HUES64 (cell line): ENCODE measurements at regions not wholly inside any gene's neighbourhood (a gene's known extent, or its start where the extent isn't known, plus 50 kb on each side); places are given as distances from the start of the nearest gene placed in this dataset.

Experiments
- H3K27ac ChIP-seq: 2 replicates; pipeline ENCODE4 v1.7.0; 2013; ENCODE audit warnings: low read depth, low read length, inconsistent platforms
- H3K27me3 ChIP-seq: 2 replicates; pipeline ENCODE4 v1.6.1; 2013; ENCODE audit warnings: mild to moderate bottlenecking, low read length; ENCODE audit not compliant: insufficient read depth
- H3K36me3 ChIP-seq: 2 replicates; pipeline ENCODE4 v1.6.1; 2013; ENCODE audit warnings: mild to moderate bottlenecking, low read length; ENCODE audit not compliant: insufficient read depth
- H3K4me1 ChIP-seq: 2 replicates; pipeline ENCODE4 v1.6.1; 2013; ENCODE audit warnings: mild to moderate bottlenecking, low read length, moderate library complexity; ENCODE audit not compliant: insufficient read depth
- H3K4me3 ChIP-seq: 2 replicates; pipeline ENCODE4 v1.5.1; 2013; ENCODE audit warnings: mild to moderate bottlenecking, low read length, moderate library complexity
- H3K9ac ChIP-seq: 2 replicates; pipeline ENCODE4 v1.6.1; 2013; ENCODE audit warnings: mild to moderate bottlenecking, low read depth, low read length
- H3K9me3 ChIP-seq: 2 replicates; pipeline ENCODE4 v1.6.1; 2013; ENCODE audit warnings: low read depth, low read length; ENCODE audit not compliant: insufficient read depth
- WGBS: fragments of 150-250, 120-280 bp; methylation state at CpG from one replicate; pipeline ENCODE4 v1.1.7; 2013; ENCODE audit warnings: missing lambda C conversion rate; 5-methylcytosine and 5-hydroxymethylcytosine counted together

- H3K27ac ChIP-seq: no peak overlapping the region
- no peak overlapping the region for H3K9ac ChIP-seq
- H3K36me3 ChIP-seq: no peaks in the 10 kb centered on the region
- no peaks in the 10 kb centered on the region for H3K27me3 ChIP-seq
- 0 out of 2 replicates have a peak, but pooled peaks cover 10% of the 10 kb centered on the region for H3K4me1 ChIP-seq
- H3K9me3 ChIP-seq: no peaks in the 10 kb centered on the region
- WGBS: 89% methylated on average over 2 of the region's 2 CpGs
- H3K4me3 ChIP-seq: no peak overlapping the region
Observed at GRCh38 chr2:183490914-183491313, 366.7 kb downstream of the NUP35 start.

- Histone ChIP-seq H3K9ac (no peak overlapping the region), H3K4me3 (no peak overlapping the region), H3K4me1 (0 out of 2 replicates have a peak, but pooled peaks cover 9% of the 10 kb centered on the region), H3K9me3 (no peaks in the 10 kb centered on the region), H3K27ac (no peak overlapping the region), H3K36me3 (no peaks in the 10 kb centered on the region), H3K27me3 (no peaks in the 10 kb centered on the region)
- WGBS: 93% methylated on average over 5 of the region's 5 CpGs
Observed at GRCh38 chr2:183493040-183493439, 368.8 kb downstream of the NUP35 start.

- H3K36me3 ChIP-seq: no peaks in the 10 kb centered on the region
- H3K9ac ChIP-seq: no peak overlapping the region
- no peak overlapping the region for H3K27ac ChIP-seq
- H3K9me3 ChIP-seq: no peaks in the 10 kb centered on the region
- H3K27me3 ChIP-seq: no peaks in the 10 kb centered on the region
- H3K4me1 ChIP-seq: 0 out of 2 replicates have a peak, but pooled peaks cover 9% of the 10 kb centered on the region
- no CpG with 5 or more reads among the region's 2 CpGs for WGBS
- H3K4me3 ChIP-seq: no peak overlapping the region
Observed at GRCh38 chr2:183495079-183495478, 370.8 kb downstream of the NUP35 start.

- Histone ChIP-seq H3K27me3 (no peaks in the 10 kb centered on the region), H3K4me3 (no peak overlapping the region), H3K36me3 (no peaks in the 10 kb centered on the region), H3K9me3 (no peaks in the 10 kb centered on the region; the same call in 1 of the 2 replicates), H3K27ac (no peak overlapping the region), H3K9ac (no peak overlapping the region), H3K4me1 (0 out of 2 replicates have a peak, but pooled peaks cover 9% of the 10 kb centered on the region)
- WGBS: 61% methylated on average over 3 of the region's 3 CpGs
Observed at GRCh38 chr2:183495589-183496267, 371.5 kb downstream of the NUP35 start.

- 96% methylated on average over 1 of the region's 1 CpG for WGBS
Observed at GRCh38 chr2:183497861-183498260, 373.6 kb downstream of the NUP35 start.

GRCh38 chr2:183505911-183506310 is 381.7 kb downstream of the NUP35 start:
- Histone ChIP-seq H3K27me3 (no peaks in the 10 kb centered on the region), H3K9me3 (peaks cover 14% of the 10 kb centered on the region; the same call in 1 of the 2 replicates), H3K4me1 (no peaks in the 10 kb centered on the region), H3K36me3 (no peaks in the 10 kb centered on the region), H3K9ac (no peak overlapping the region), H3K4me3 (no peak overlapping the region), H3K27ac (no peak overlapping the region)
- 100% methylated on average over 1 of the region's 1 CpG for WGBS

More at GRCh38 chr2:183497861-183498260, 373.6 kb downstream of the NUP35 start:
- H3K4me1 ChIP-seq: 0 out of 2 replicates have a peak, but pooled peaks cover 9% of the 10 kb centered on the region
- H3K36me3 ChIP-seq: no peaks in the 10 kb centered on the region
- no peaks in the 10 kb centered on the region for H3K27me3 ChIP-seq
- H3K9me3 ChIP-seq: no peaks in the 10 kb centered on the region; the same call in 1 of the 2 replicates
- no peak overlapping the region for H3K27ac ChIP-seq
- H3K4me3 ChIP-seq: no peak overlapping the region
- H3K9ac ChIP-seq: no peak overlapping the region

GRCh38 chr2:183511154-183511553 is 386.9 kb downstream of the NUP35 start:
- H3K9ac ChIP-seq: no peak overlapping the region
- no peaks in the 10 kb centered on the region for H3K36me3 ChIP-seq
- peaks cover 14% of the 10 kb centered on the region; the same call in 1 of the 2 replicates for H3K9me3 ChIP-seq
- H3K4me3 ChIP-seq: no peak overlapping the region
- 92% methylated on average over 3 of the region's 3 CpGs for WGBS
- no peaks in the 10 kb centered on the region for H3K27me3 ChIP-seq
- peak overlapping the region; percentile 55; the same call in 1 of the 2 replicates for H3K27ac ChIP-seq
- H3K4me1 ChIP-seq: no peaks in the 10 kb centered on the region

GRCh38 chr2:183519371-183520056 is 395.3 kb downstream of the NUP35 start:
- Histone ChIP-seq H3K36me3 (no peaks in the 10 kb centered on the region), H3K27me3 (no peaks in the 10 kb centered on the region), H3K4me3 (no peak overlapping the region), H3K9me3 (no peaks in the 10 kb centered on the region), H3K27ac (no peak overlapping the region), H3K9ac (no peak overlapping the region), H3K4me1 (no peaks in the 10 kb centered on the region)
- 100% methylated on average over 1 of the region's 1 CpG for WGBS

- WGBS: no CpG with 5 or more reads among the region's 1 CpG
- Histone ChIP-seq H3K4me1 (no peaks in the 10 kb centered on the region), H3K27ac (no peak overlapping the region), H3K27me3 (no peaks in the 10 kb centered on the region), H3K9me3 (no peaks in the 10 kb centered on the region), H3K4me3 (no peak overlapping the region), H3K36me3 (no peaks in the 10 kb centered on the region), H3K9ac (no peak overlapping the region)
Observed at GRCh38 chr2:183521911-183522310, 397.7 kb downstream of the NUP35 start.

- Histone ChIP-seq H3K4me1 (no peaks in the 10 kb centered on the region), H3K9ac (no peak overlapping the region), H3K36me3 (no peaks in the 10 kb centered on the region), H3K4me3 (no peak overlapping the region), H3K27me3 (no peaks in the 10 kb centered on the region), H3K27ac (no peak overlapping the region), H3K9me3 (no peaks in the 10 kb centered on the region)
- 97% methylated on average over 2 of the region's 2 CpGs for WGBS
Observed at GRCh38 chr2:183522489-183523266, 398.4 kb downstream of the NUP35 start.
